ENCODE measurements at regions not wholly inside any gene's neighbourhood (a gene's known extent, or its start where the extent isn't known, plus 50 kb on each side); places are given as distances from the start of the nearest gene placed in this dataset.

DNA sequence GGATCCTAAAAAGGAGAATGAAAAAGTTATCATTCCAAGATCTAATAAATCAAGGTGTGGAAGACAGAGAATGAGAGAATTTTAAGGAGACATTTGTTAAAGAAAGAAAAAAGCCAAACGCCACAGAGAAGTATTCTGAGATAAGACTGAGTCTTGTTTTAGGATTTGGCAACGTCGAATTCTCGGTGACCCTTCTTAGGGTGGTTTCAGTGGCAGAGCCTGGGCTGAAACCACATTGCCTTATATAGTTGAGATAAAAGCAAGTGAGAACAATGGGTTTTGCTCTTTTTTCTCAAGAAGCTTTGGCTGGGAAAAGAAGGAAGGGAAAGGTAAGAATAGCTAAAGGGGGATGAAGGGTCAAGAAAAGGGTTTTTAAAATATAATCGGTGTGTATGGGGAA is 209.4 kb downstream of the VEGFC start:
- no peak for TF ChIP-seq POLR2A (IDR thresholded peaks at IDR 0.05)
- TF ChIP-seq, protein P1, sequence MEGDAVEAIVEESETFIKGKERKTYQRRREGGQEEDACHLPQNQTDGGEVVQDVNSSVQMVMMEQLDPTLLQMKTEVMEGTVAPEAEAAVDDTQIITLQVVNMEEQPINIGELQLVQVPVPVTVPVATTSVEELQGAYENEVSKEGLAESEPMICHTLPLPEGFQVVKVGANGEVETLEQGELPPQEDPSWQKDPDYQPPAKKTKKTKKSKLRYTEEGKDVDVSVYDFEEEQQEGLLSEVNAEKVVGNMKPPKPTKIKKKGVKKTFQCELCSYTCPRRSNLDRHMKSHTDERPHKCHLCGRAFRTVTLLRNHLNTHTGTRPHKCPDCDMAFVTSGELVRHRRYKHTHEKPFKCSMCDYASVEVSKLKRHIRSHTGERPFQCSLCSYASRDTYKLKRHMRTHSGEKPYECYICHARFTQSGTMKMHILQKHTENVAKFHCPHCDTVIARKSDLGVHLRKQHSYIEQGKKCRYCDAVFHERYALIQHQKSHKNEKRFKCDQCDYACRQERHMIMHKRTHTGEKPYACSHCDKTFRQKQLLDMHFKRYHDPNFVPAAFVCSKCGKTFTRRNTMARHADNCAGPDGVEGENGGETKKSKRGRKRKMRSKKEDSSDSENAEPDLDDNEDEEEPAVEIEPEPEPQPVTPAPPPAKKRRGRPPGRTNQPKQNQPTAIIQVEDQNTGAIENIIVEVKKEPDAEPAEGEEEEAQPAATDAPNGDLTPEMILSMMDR (IDR thresholded peaks at IDR 0.05) = no peak
- 91 to 96% methylated on average over 5 of the region's 5 CpGs for WGBS, 2 donors
- no peak overlapping the region for H3K4me3 ChIP-seq (ENCODE audit: low read depth, poor library complexity, severe bottlenecking)
- intact Hi-C loops (cut with DNase I; ENCODE audit: low total_unique reads) = no loop called here
- DNase-seq (ENCODE audit: low spot score in 2 of 2) = no peak

DNA sequence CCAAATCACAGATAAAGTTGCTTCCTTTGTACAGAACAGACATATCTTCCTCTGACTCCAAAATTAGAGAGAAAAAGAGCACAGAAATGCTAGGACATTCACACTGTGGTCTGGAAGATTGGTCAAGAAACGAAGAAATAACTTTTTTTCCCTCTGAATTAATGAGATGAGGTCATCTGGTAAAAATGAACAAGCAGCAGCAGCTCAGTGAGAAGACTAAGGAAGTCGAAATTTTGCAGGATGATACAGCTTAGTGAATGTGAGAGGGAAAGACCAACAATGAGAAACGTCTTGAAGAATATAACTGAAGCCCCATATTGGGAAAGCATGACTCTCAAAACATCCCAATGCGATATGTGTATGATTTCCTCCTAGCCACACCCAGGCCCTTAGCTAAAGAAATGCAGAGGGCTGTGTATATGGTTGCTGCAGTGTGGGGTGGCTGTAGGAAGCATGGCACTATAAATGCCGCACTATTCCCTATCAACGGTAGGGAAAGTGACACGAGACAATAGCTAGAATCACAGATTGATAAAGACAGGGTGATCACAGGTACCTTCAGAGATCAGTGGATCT is 208.6 kb downstream of the VEGFC start:
- TF ChIP-seq, protein P1 (IDR thresholded peaks at IDR 0.05) = no peak
- no peak for DNase-seq (ENCODE audit: low spot score in 2 of 2)
- WGBS, 2 donors = 73 to 81% methylated on average over 7 of the region's 7 CpGs
- no peak overlapping the region for H3K4me3 ChIP-seq (ENCODE audit: low read depth, poor library complexity, severe bottlenecking)
- intact Hi-C loops (cut with DNase I; ENCODE audit: low total_unique reads) = no loop called here

DNA sequence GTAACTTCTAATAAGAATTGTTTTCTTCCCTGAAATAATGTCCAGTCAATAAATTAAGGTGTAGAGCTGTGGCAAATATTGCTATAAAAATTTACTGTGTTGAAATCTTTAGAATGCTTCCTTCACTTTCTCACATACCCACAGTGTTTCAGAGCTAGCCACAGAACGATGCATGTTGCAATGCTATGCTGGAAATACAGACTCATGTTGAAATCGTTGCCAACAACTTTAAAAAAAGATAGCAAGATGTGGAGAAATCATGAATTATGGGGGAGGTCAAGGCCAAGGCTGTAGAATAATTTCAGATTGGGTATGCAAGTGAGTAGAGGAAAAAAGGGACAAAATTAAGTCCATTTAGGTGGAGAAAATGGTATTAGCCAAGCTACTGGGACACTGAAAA is 204.8 kb downstream of the VEGFC start:
- intact Hi-C loops (cut with DNase I; ENCODE audit: low total_unique reads) = no loop called here
- DNase-seq (ENCODE audit: low spot score in 2 of 2) = no peak
- no peak for TF ChIP-seq POLR2A (IDR thresholded peaks at IDR 0.05)
- TF ChIP-seq, protein P1 (IDR thresholded peaks at IDR 0.05) = no peak
- WGBS, 2 donors = 49 to 53% methylated on average over 2 of the region's 2 CpGs
- no peak overlapping the region for H3K4me3 ChIP-seq (ENCODE audit: low read depth, poor library complexity, severe bottlenecking)

DNA sequence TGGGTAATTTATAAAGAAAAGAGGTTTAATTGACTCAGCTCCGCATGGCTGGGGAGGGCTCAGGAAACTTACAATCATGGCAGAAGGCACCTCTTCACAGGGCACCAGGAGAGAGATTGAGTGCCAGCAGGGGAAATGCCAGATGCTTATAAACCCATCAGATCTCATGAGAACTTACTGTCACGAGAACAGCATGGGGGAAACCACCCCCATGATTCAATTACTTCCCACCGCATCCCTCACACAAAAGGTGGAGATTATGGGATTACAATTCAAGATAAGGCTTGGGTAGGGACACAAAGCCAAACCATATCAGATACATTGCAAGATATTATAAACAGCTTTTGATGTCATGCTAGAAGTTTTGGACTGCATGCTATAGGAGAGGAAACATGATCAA is 204.3 kb downstream of the VEGFC start:
- no peak overlapping the region for H3K4me3 ChIP-seq (ENCODE audit: low read depth, poor library complexity, severe bottlenecking)
- TF ChIP-seq, protein P1 (IDR thresholded peaks at IDR 0.05) = no peak
- no peak for TF ChIP-seq POLR2A (IDR thresholded peaks at IDR 0.05)
- 87 to 88% methylated on average over 3 of the region's 3 CpGs for WGBS, 2 donors
- DNase-seq (ENCODE audit: low spot score in 2 of 2) = no peak
- intact Hi-C loops (cut with DNase I; ENCODE audit: low total_unique reads) = no loop called here

GRCh38 chr4:176592976-176593670 is 199.6 kb downstream of the VEGFC start:
- intact Hi-C loops (cut with DNase I; ENCODE audit: low total_unique reads) = no loop called here
- 69 to 71% methylated on average over 2 of the region's 2 CpGs for WGBS, 2 donors
- H3K4me3 ChIP-seq (ENCODE audit: low read depth, poor library complexity, severe bottlenecking) = no peak overlapping the region
- no peak for TF ChIP-seq POLR2A (IDR thresholded peaks at IDR 0.05)
- TF ChIP-seq, protein P1 (IDR thresholded peaks at IDR 0.05) = no peak
- DNase-seq (ENCODE audit: low spot score in 2 of 2) = no peak

DNA sequence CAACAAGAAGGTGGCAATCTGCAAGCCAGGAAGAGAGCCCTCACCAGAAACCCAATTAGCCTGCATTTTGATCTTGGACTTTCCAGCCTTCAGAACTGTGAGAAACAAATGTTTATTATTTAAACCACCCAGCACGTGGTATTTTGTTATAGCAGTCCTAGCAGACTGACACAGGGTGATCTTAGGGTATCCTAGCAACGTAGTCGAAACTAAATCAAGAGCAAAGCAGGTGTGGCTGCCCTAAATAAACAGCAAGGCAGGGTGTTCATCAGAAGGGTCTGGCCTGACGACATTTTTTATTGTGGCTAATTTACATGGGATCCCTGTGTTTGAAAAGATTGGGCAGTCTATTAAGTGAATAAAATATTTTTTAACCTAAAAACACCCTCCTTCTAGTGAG is 198.8 kb downstream of the VEGFC start:
- WGBS, 2 donors = 76% methylated on average over 4 of the region's 4 CpGs
- TF ChIP-seq POLR2A (IDR thresholded peaks at IDR 0.05) = no peak
- TF ChIP-seq, protein P1 (IDR thresholded peaks at IDR 0.05) = no peak
- intact Hi-C loops (cut with DNase I; ENCODE audit: low total_unique reads) = no loop called here
- H3K4me3 ChIP-seq (ENCODE audit: low read depth, poor library complexity, severe bottlenecking) = no peak overlapping the region
- no peak for DNase-seq (ENCODE audit: low spot score in 2 of 2)
